H9 (cell line): ENCODE measurements at regions not wholly inside any gene's neighbourhood (a gene's known extent, or its start where the extent isn't known, plus 50 kb on each side); places are given as distances from the start of the nearest gene placed in this dataset.

Source experiments
- DNase-seq: peaks from one replicate; pipeline ENCODE4 v3.0.0-alpha.2; 2017
- H2AFZ ChIP-seq: one replicate; pipeline ENCODE4 v1.6.1; 2013; ENCODE audit warnings: mild to moderate bottlenecking, low read length, control low read depth, moderate library complexity
- H2AK5ac ChIP-seq: 2 replicates; pipeline ENCODE4 v1.6.1; 2013; ENCODE audit warnings: low read length, control low read depth, mixed read lengths; ENCODE audit not compliant: insufficient read length
- H2BK120ac ChIP-seq: one replicate; pipeline ENCODE4 v1.6.1; 2013; ENCODE audit warnings: low read depth, mild to moderate bottlenecking, low read length, control low read depth, inconsistent platforms; ENCODE audit not compliant: poor library complexity, severe bottlenecking
- H2BK12ac ChIP-seq: 2 replicates; pipeline ENCODE4 v1.6.1; 2013; ENCODE audit warnings: low read length, control low read depth, mixed read lengths, low read depth; ENCODE audit not compliant: insufficient read length
- H2BK15ac ChIP-seq: 2 replicates; pipeline ENCODE4 v1.6.1; 2013; ENCODE audit warnings: low read depth, low read length, control low read depth
- H2BK20ac ChIP-seq: one replicate; pipeline ENCODE4 v1.6.1; 2013; ENCODE audit warnings: low read depth, mild to moderate bottlenecking, low read length, control low read depth, inconsistent platforms; ENCODE audit not compliant: poor library complexity, severe bottlenecking
- H2BK5ac ChIP-seq: 2 replicates; pipeline ENCODE4 v1.6.1; 2013; ENCODE audit warnings: low read length, control low read depth, mixed read lengths; ENCODE audit not compliant: insufficient read length
- H3K14ac ChIP-seq: 2 replicates; pipeline ENCODE4 v1.6.1; 2013; ENCODE audit warnings: low read length, control low read depth; ENCODE audit not compliant: insufficient read depth
- H3K18ac ChIP-seq: 2 replicates; pipeline ENCODE4 v1.6.1; 2013; ENCODE audit warnings: low read depth, mild to moderate bottlenecking, mixed read lengths, low read length, control low read depth; ENCODE audit not compliant: insufficient read length
- H3K23ac ChIP-seq: 2 replicates; pipeline ENCODE4 v1.6.1; 2013; ENCODE audit warnings: low read length, control low read depth, mixed read lengths, low read depth; ENCODE audit not compliant: insufficient read length
- H3K23me2 ChIP-seq: 2 replicates; pipeline ENCODE4 v1.6.1; 2013; ENCODE audit warnings: low read depth, mild to moderate bottlenecking, mixed read lengths, low read length, control low read depth; ENCODE audit not compliant: insufficient read length, poor library complexity, severe bottlenecking
- H3K27ac ChIP-seq: 2 replicates; pipeline ENCODE4 v1.5.1; 2013; ENCODE audit warnings: low read length, control low read depth, mixed read lengths, low read depth; ENCODE audit not compliant: insufficient read length
- H3K27me3 ChIP-seq: 2 replicates; pipeline ENCODE4 v1.6.1; 2013; ENCODE audit warnings: low read length, control low read depth, inconsistent platforms; ENCODE audit not compliant: insufficient read depth
- H3K4ac ChIP-seq: 2 replicates; pipeline ENCODE4 v1.6.1; 2013; ENCODE audit warnings: low read depth, mild to moderate bottlenecking, control low read depth, inconsistent platforms, low read length, moderate library complexity
- H3K4me1 ChIP-seq: 2 replicates; pipeline ENCODE4 v1.6.1; 2013; ENCODE audit warnings: low read length, control low read depth, inconsistent platforms; ENCODE audit not compliant: insufficient read depth
- H3K4me2 ChIP-seq: 2 replicates; pipeline ENCODE4 v1.6.1; 2013; ENCODE audit warnings: low read length, control low read depth, mixed read lengths; ENCODE audit not compliant: insufficient read length, insufficient read depth
- H3K56ac ChIP-seq: 2 replicates; pipeline ENCODE4 v1.6.1; 2013; ENCODE audit warnings: low read depth, mild to moderate bottlenecking, mixed read lengths, low read length, control low read depth; ENCODE audit not compliant: insufficient read length
- H3K79me1 ChIP-seq: 2 replicates; pipeline ENCODE4 v1.6.1; 2013; ENCODE audit warnings: low read depth, mild to moderate bottlenecking, moderate library complexity, low read length, control low read depth, inconsistent platforms; ENCODE audit not compliant: insufficient read depth, poor library complexity, severe bottlenecking
- H3K79me2 ChIP-seq: 2 replicates; pipeline ENCODE4 v1.6.1; 2013; ENCODE audit warnings: low read length, control low read depth, inconsistent platforms; ENCODE audit not compliant: insufficient read depth
- H3K9ac ChIP-seq: 2 replicates; pipeline ENCODE4 v1.6.1; 2013; ENCODE audit warnings: low read length, control low read depth, mixed read lengths; ENCODE audit not compliant: insufficient read length; ENCODE audit errors: extremely low read depth
- H3K9me3 ChIP-seq: one replicate; pipeline ENCODE4 v1.6.1; 2013; ENCODE audit warnings: low read depth, low read length, inconsistent platforms; ENCODE audit not compliant: control insufficient read depth
- H3T11ph ChIP-seq: one replicate; pipeline ENCODE4 v1.6.1; 2013; ENCODE audit warnings: mild to moderate bottlenecking, low read length, control low read depth, inconsistent platforms
- H4K20me1 ChIP-seq: one replicate; pipeline ENCODE4 v1.6.1; 2013; ENCODE audit not compliant: control insufficient read depth, insufficient read length, insufficient read depth
- H4K5ac ChIP-seq: 2 replicates; pipeline ENCODE4 v1.6.1; 2013; ENCODE audit warnings: low read depth, mild to moderate bottlenecking, mixed read lengths, low read length, control low read depth; ENCODE audit not compliant: insufficient read length
- H4K8ac ChIP-seq: replicated peaks from 2 replicates; pipeline ENCODE4 v1.6.1; 2013; ENCODE audit warnings: low read length, control low read depth, mixed read lengths, low read depth; ENCODE audit not compliant: insufficient read length
- H4K91ac ChIP-seq: 2 replicates; pipeline ENCODE4 v1.6.1; 2013; ENCODE audit warnings: low read depth, mild to moderate bottlenecking, moderate library complexity, mixed read lengths, low read length, control low read depth; ENCODE audit not compliant: insufficient read length
- H3K27ac Mint-ChIP-seq, 3 experiments: 2 replicates in 2 of 3; 3 replicates in 1 of 3; pipeline ENCODE4 v1.8.0; 2020 to 2021; ENCODE audit warnings: mixed read lengths in 3 of 3, mild to moderate bottlenecking in 1 of 3, moderate library complexity in 1 of 3
- H3K27me3 Mint-ChIP-seq: 2 replicates; pipeline ENCODE4 v1.8.0; 2021; ENCODE audit warnings: low read depth, mild to moderate bottlenecking, moderate library complexity, mixed read lengths
- H3K36me3 Mint-ChIP-seq, 3 experiments: 2 replicates in 2 of 3; 3 replicates in 1 of 3; pipeline ENCODE4 v1.8.0; 2020 to 2021; ENCODE audit warnings: low read depth in 3 of 3, mixed read lengths in 3 of 3; ENCODE audit not compliant: insufficient read depth in 1 of 3
- H3K4me1 Mint-ChIP-seq, 2 experiments: 2 replicates each; pipeline ENCODE4 v1.8.0; 2020; ENCODE audit warnings: mixed read lengths in 2 of 2
- H3K4me3 Mint-ChIP-seq, 2 experiments: 2 replicates in 1 of 2; 3 replicates in 1 of 2; pipeline ENCODE4 v1.8.0; 2020 to 2021; ENCODE audit warnings: mild to moderate bottlenecking in 2 of 2, mixed read lengths in 2 of 2, moderate library complexity in 1 of 2
- H3K9me3 Mint-ChIP-seq, 2 experiments: 2 replicates in 1 of 2; 3 replicates in 1 of 2; pipeline ENCODE4 v1.8.0; 2020; ENCODE audit warnings: mild to moderate bottlenecking in 2 of 2, mixed read lengths in 2 of 2, moderate library complexity in 1 of 2
- WGBS: extraction: QIAGEN DNeasy Blood & Tissue Kit; methylation state at CpG from one replicate; pipeline ENCODE4 v1.1.7; 2013; ENCODE audit warnings: missing lambda C conversion rate, low lambda C conversion rate, mixed read lengths; ENCODE audit not compliant: insufficient read length; ENCODE audit errors: extremely low coverage; 5-methylcytosine and 5-hydroxymethylcytosine counted together
- TF ChIP-seq, protein P1 (sequence below): fragments of 200-600 bp; sonication (generic); conservative IDR thresholded peaks from 3 replicates; pipeline ENCODE4 v1.8.0; 2021; ENCODE audit warnings: antibody characterized with exemption, mild to moderate bottlenecking

DNA sequence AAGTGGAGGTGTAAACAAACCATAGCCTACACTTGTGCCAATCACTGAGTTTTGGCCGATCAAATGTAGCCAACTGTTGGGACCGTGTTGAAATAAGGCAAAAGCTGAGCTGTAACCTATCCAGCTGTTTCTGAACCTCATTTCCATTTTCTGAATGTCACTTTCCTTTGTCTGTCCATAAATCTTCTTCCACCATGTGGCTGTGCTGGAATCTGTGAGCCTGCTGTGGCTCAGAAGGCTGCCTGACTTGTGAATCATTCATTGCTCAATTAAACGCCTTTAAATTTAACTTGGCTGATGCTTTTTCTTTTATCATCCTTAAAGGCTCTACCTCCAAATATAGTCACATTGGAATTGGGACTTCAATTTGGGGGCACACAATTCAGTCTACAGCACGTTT, 203.1 kb upstream of the MPPED2 start:
- no peaks in the 10 kb centered on the region for H3K23me2 ChIP-seq
- DNase-seq: no peak
- H3K79me2 ChIP-seq: no peaks in the 10 kb centered on the region
- no peak overlapping the region for H3K9ac ChIP-seq
- H3K18ac ChIP-seq: no peak overlapping the region
- no peak overlapping the region for H2BK20ac ChIP-seq
- WGBS: no CpG with 5 or more reads among the region's 4 CpGs
- H3K56ac ChIP-seq: no peak overlapping the region
- no peak overlapping the region for H2BK5ac ChIP-seq
- no peaks in the 10 kb centered on the region for H3K27me3 Mint-ChIP-seq
- H4K91ac ChIP-seq: no peak overlapping the region
- H2AK5ac ChIP-seq: no peak overlapping the region
- H2BK120ac ChIP-seq: no peak overlapping the region
- no peak overlapping the region for H2AFZ ChIP-seq
- H3K4me1 ChIP-seq: no peaks in the 10 kb centered on the region
- no peaks in the 10 kb centered on the region for H3K9me3 ChIP-seq
- H3K27ac Mint-ChIP-seq: no peak overlapping the region
- no peak overlapping the region for H4K8ac ChIP-seq
- H3T11ph ChIP-seq: no peak overlapping the region
- no peak overlapping the region for H3K4me3 Mint-ChIP-seq
- H3K27ac ChIP-seq: no peak overlapping the region
- no peak overlapping the region for H2BK15ac ChIP-seq
- no peak overlapping the region for H4K5ac ChIP-seq
- H3K4me1 Mint-ChIP-seq: no peaks in the 10 kb centered on the region
- H3K79me1 ChIP-seq: no peaks in the 10 kb centered on the region
- no peak overlapping the region for H3K4ac ChIP-seq
- no peak overlapping the region for H3K4me2 ChIP-seq
- H3K27me3 ChIP-seq: no peaks in the 10 kb centered on the region
- H3K14ac ChIP-seq: no peak overlapping the region
- H3K23ac ChIP-seq: no peak overlapping the region
- H3K9me3 Mint-ChIP-seq: peaks cover 3 to 5% of the 10 kb centered on the region in 2 experiments; a peak in 4 of 5 replicates
- H4K20me1 ChIP-seq: no peaks in the 10 kb centered on the region
- no peak overlapping the region for H2BK12ac ChIP-seq
- TF ChIP-seq, protein P1, sequence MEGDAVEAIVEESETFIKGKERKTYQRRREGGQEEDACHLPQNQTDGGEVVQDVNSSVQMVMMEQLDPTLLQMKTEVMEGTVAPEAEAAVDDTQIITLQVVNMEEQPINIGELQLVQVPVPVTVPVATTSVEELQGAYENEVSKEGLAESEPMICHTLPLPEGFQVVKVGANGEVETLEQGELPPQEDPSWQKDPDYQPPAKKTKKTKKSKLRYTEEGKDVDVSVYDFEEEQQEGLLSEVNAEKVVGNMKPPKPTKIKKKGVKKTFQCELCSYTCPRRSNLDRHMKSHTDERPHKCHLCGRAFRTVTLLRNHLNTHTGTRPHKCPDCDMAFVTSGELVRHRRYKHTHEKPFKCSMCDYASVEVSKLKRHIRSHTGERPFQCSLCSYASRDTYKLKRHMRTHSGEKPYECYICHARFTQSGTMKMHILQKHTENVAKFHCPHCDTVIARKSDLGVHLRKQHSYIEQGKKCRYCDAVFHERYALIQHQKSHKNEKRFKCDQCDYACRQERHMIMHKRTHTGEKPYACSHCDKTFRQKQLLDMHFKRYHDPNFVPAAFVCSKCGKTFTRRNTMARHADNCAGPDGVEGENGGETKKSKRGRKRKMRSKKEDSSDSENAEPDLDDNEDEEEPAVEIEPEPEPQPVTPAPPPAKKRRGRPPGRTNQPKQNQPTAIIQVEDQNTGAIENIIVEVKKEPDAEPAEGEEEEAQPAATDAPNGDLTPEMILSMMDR: no peak
- H3K36me3 Mint-ChIP-seq: peaks cover 0 to 4% (median 2%) of the 10 kb centered on the region in 3 experiments; a peak in 3 of 7 replicates
